HG03571 (cell line): ENCODE measurements at regions not wholly inside any gene's neighbourhood (a gene's known extent, or its start where the extent isn't known, plus 50 kb on each side); places are given as distances from the start of the nearest gene placed in this dataset.
"Not testable (repeated sequence)": the region's sequence is repeated elsewhere in the genome, so short reads cannot be mapped to it uniquely, and the experiment has no call there.

Experiments
- ATAC-seq: cut with Tn5 transposase; IDR thresholded peaks from one replicate; pipeline ENCODE4 v1.9.1; 2021; ENCODE audit not compliant: unreplicated experiment

DNA sequence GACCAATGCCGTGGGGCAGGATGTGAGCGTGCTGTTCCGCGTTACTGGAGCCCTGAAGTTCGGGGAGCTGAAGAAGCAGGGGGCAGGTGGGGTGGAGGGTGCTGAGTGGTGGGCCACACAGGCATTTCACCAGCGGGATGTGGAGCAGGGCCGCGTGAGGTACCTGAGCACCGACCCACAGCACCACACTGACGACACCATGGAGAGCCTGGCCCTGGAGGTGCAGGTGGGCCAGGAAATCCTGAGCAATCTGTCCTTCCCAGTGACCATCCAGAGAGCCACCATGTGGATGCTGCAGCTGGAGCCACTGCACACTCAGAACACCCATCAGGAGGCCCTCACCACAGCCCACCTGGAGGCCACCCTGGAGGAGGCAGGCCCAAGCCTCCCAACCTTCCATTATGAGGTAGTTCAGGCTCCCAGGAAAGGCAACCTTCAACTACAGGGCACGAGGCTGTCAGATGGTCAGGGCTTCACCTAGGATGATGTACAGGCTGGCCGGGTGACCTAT lies 179.6 kb downstream of the TBC1D2B start:
- no peak for ATAC-seq

DNA sequence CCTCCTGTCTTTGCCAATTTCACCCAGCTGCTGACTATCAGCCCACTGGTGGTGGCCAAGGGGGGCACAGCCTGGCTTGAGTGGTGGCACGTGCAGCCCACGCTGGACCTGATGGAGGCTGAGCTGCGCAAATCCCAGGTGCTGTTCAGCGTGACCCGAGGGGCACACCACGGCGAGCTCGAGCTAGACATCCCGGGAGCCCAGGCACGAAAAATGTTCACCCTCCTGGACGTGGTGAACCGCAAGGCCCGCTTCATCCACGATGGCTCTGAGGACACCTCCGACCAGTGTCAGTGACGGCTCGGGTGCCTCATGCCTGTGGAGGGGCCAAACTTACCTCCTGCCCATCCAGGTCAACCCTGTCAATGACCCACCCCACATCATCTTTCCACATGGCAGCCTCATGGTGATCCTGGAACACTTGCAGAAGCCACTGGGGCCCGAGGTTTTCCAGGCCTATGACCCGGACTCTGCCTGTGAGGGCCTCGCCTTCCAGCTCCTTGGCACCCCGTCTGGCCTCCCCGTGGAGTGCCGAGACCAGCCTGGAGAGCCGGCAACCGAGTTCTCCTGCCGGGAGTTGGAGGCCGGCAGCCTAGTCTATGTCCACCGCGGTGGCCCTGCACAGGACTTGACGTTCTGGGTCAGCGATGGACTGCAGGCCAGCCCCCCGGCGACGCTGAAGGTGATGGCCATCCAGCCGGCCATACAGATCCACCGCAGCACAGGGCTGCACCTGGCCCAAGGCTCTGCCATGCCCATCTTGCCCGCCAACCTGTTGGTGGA lies 180.2 kb downstream of the TBC1D2B start:
- not testable (repeated sequence) for ATAC-seq

DNA sequence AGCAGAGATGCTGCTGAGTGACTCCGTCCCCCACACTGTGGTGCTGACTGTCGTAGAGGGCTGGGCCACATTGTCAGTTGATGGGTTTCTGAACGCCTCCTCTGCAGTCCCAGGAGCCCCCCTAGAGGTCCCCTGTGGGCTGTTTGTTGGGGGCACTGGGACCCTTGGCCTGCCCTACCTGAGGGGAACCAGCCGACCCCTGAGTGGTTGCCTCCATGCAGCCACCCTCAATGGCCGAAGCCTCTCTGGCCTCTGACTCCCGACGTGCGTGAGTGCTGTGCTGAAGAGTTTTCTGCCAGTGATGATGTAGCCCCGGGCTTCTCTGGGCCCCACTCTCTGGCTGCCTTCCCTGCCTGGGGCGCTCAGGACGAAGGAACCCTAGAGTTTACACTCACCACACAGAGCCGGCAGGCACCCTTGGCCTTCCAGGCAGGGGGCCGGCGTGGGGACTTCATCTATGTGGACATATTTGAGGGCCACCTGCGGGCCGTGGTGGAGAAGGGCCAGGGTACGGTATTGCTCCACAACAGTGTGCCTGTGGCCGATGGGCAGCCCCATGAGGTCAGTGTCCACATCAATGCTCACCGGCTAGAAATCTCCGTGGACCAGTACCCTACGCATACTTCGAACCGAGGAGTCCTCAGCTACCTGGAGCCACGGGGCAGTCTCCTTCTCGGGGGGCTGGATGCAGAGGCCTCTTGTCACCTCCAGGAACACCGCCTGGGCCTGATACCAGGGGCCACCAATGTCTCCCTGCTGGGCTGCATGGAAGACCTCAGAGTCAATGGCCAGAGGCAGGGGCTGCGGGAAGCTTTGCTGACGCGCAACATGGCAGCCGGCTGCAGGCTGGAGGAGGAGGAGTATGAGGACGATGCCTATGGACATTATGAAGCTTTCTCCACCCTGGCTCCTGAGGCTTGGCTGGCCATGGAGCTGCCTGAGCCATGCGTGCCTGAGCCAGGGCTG lies 181.1 kb downstream of the TBC1D2B start:
- ATAC-seq: not testable (repeated sequence)

DNA sequence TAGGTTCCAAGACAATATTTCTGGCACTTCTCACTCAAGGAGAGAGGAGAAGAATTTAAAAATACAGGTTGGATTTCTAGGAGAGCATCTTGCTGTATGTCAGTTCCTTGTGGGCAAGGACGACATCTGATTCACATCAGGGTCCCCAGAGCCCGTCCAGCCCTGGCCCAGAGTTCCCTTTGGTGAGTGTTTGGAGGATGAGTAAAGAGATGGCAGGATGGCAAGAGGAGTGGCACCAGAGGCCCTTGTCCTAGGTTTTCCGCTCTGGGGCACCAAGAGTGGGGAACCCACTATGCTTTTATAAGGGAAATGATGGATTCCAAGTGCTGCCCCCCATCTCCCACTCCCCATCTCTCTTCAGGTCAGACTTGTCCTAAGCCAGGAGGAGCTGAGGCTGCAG lies 181.8 kb downstream of the TBC1D2B start:
- no peak for ATAC-seq

DNA sequence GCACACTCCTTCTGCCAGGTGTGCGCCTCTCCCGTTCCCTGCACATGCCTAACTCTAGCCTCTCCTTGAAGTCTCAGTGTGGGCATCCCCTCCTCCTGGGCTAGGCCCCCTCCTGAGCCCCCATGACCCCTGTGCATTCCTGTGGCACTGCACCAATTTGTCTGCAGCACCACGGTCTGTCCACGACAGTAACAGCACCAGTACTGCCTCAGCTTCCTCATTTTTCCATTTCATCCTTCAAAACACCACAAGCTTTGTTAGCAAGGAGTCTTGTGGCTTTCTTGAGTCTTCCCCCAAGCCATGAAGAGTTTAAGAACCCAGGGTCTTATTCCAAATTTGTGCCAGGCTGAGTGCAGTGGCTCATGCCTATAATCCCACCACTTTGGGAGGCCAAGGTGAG lies 182.4 kb downstream of the TBC1D2B start:
- ATAC-seq: not testable (repeated sequence)

DNA sequence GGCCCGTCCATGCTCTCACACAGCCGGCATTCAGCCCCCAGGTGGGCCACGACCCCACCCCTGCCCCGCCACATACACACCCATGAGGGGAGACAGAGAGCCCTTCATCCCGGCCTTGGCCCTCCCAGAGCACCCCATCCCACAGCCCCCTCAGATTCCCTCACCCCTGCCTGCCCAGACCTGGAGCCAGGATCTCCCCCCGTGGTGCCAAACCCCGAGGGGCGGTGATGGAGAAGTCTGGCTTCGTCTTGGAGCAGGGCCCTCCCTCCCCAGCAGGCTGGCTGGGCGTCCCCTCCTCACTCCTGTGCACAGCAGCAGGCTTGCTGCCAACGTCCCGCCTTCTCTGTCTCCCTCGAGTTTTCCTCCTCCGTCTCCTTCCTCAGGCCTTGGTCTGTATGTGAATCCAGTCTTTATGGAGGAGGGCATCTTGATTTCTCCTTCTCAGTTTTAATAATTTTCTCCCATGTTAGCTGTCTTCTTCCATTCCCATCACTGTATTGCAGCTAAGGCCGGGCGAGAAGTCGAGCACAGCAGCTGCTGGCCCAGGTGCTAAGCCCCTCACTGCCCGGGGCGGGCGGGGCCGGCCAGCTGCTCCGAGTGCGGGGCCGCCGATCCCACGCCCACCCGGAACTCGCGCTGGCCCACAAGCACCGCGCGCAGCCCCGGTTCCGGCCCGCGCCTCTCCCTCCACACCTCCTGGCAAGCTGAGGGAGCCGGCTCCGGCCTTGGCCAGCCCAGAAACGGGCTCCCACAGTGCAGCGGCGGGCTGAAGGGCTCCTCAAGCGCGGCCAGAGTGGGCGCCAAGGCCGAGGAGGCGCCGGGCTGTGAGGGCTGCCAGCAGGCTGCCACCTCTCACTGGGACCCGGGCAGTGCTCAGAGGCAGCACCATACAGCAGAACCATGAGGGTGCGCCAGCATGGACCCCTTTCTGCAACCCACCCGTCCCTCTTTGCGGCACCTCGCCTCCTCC lies 183.6 kb downstream of the TBC1D2B start:
- ATAC-seq: not testable (repeated sequence)

DNA sequence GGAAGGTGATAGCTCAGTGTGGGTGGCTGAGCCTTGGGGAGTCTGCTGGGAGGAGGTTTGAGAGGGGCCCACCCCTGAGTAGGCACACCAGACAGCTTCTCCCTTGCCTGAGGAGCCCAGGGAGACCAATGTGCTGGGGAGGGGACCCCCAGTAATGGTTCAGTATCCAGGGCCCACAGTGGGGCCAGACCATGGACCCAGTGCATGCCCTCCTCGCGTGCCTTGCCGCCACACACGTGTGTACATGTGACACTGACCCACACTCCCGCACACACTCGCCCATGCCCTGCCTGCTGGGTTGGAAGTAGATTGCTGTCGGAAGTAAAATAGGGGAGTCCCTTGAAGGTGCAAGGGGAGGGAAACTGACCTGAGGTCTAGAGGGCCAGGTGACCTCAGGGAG lies 184.3 kb downstream of the TBC1D2B start:
- ATAC-seq: not testable (repeated sequence)

DNA sequence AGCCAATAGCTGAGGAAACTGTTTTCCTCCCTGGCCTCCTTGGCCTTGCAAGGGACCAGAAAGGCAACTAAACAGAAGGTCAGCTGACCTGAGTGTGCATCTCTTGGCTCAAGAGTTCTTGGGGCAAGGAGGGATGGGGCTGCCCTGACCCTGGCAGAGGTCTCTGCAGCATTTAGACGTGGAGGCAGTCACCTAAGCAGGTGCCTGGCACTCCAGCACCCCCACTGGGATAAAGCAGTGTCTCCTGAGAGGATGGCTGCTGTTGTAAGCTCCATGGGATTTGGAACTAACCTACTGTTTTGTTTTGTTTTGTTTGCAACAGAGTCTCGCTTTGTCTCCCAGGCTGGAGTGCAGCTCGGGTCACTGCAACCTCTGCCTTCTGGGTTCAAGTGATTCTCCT lies 185.2 kb downstream of the TBC1D2B start:
- ATAC-seq: no peak

DNA sequence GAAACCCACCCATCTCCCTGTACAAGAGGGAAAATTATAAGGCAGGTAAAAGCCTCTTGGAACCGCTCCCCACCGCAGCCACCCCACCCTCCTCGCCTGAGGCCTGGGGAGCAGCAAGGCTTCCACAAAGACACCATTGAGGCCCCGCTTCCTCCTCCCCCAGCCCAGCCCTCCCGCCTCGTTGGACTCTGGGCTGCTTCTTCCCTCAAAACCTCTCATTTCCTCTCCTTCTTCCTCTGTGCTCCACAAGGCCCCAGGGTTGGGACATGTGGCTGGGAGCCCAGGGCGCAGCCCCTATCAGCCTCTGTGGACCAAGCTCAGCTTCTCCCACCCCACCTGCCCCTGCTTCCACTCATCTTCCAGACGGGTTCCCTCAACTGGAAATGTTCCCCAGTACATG lies 185.6 kb downstream of the TBC1D2B start:
- not testable (repeated sequence) for ATAC-seq

DNA sequence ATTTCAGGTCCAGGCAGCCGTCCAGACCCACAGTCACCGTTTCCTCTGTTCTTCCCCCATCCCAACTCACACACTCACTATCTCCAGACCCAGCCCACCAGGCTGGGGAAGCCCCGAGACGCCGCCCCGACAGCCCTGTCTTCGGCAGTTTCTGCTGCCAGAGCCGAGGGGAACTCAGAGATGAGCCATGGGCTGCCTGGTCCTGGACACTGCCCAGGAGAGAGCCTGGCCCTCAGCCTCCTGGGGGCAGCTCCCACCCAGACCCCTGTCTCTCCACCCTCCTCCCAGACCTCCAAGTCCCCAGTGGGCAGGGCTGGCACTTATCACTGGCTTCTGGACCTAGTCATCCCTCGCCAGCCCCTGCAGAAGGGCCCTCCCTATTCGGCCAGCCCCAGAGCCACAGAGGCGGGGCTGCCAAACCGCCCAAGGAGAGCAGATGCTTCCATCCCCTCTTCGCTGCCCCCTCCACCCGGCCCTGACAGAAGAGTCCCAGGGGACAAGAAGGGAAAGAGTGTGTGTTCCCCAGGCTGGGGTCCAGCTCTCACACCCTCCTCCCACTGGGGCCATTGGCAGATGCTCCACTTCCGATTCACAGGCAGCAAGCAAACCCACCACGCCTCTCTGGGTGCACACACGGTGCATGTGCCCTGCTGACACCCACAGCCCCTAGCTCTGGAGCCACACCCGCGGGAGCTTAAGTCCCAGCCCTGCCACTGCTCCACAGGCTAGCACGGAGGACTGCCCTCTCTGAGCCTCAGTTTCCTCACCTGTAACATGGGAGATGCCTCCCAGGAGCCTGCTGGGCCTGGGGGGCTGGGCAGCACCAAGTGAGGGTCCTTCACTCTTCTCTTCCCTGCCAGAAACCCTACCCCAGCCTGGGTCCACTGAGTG lies 186.4 kb downstream of the TBC1D2B start:
- ATAC-seq: peak; percentile 50

DNA sequence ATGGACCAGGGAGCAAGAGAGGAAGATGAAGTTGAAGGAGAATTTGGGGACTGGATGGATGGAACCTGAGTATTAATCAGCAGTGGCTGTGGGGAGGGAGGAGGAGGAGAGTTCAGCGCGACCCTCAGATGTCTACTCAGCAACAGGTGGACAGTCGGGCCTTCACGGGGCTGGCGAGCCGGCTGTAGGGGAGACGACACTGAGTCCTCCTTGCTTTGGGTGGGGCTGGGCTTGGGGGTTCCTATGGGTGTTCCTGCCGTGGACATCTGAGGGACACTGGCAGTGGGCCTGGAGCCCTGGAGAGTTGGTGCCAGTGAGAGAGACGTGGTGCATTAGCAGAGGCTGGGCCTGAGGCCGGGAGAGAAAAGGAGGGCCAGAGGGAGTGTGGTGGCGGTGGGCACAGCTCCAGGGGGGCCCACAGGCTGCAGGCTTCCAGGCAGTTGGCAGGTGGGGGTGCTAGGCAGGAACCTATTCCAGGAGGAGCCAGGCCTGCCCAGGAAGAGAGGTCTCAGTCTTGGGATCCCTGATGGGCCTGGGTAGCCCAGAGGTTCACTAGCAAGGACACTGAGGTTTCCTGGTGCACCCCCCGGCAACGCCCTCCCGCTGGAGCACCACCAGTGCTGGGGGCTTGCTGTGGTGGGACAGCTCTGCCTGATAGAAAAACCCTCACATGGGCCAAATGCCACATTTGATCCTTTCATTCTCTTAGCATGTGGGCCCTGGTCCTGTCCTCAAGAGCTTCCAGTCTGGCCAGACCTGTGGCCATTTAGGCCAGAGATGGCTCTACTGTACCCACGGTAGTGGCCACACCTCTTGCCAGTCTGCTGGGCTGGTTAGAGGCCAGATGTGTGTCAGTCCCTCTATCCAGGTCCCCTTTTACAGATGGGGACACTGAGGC lies 187.4 kb downstream of the TBC1D2B start:
- not testable (repeated sequence) for ATAC-seq

DNA sequence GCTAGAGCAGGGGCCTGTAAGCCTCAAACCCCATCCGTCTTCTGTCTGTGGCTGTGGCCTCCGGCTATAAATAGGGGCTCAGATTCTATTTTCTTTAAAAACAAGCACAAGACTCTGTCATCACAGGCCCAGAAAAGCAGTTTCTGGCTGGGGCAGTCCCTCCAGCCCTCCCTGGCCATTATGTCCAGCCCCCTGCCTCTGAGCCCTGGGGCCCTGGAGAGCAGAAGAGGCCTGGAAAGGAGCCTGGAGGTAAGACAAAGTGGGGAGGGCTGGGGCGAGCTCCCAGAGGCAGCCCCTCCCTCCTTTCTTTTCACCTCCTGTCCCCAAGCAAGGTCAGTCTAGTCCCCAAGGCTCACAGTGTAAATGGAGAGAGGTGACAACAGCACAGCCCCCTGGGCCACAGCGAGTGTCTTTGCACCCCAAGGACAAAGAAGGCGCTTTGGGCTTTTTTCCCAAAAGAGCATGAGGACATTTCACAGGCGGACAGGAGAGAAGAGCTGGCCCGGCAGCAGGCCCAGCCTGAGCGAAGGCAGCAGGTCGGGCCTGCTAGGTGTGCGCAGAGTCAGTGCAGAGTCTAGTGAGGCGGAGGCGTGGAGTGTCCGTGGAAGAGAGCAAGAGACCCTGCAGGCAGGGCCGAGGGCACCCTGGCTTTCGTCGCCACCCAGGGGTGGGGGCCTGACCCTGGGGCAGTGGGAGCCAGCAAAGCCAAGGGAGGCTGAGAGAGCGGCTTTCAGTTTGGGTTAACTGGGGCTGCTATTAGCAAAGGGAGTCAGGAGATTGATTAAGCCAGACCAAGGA lies 188.3 kb downstream of the TBC1D2B start:
- ATAC-seq: no peak

DNA sequence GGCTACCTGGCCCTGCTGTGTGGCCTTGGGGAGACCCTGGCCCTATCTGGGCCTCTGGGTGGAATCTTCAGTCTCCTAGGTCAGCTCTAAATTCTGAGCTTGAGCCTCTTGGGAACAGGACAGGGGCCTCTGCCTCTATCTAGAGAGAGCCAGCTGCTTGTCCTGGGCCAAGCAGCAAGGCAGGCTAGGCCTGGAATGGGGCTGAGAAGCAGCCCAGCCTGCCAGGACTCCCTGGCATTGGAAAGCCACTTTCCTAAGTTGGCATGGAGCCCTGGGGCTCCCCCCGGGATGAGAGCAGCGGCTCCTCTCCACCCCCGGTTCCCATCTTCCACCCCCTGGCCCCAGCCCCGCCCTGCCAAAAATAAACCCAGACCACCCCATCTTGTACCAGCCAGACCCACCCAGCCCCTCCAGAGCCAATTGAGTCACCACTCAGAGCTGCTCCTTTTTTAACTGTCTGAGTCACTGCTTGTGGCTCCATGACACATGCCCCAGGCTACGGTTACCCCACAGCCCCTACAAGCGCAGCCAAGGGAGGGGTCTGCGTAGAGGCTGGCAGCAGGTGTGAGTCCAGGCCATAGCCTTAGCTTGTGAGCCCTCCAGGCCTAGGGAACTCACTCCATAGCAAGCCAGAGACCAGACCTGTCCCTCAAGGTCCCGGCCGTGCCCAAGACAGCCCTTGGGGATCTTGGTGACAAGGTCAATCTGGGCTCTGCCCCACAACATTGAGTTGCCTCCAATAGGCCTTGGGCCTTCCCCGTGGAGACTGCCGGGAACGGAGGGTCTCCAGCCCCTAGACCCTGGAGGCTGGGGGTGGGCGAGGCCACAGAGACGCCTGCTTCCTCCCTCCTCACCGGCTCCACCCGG lies 189.7 kb downstream of the TBC1D2B start:
- not testable (repeated sequence) for ATAC-seq

DNA sequence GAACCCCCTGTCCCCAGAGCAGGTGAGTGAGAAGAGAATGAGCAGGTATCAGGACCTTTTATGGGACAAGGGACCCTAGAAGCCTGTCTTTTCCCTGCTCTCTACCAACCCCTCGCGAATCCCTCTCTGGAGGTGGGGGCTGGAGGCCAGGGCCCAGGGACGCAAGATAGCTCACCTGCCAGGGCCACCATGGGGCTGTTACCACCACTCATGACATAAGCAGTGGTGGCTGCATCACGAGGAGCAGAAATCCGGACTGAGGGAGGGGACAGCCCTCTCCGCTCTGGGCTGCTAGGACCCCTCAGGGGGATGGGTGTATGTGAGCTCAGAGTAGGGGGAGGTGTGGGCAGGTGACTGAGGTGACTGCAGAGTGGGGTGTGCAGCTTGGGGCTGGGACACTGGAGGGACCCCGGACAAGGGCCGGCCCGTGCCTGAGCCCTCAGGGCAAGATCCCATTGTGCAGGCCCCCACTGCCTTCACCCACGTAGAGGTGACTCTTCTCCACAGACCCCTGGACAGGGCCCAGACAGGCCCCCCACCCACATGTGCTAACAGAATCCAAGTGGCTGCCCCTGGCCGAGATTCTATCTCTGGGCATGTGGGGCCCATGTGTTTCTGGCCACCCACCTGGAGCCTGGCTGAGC lies 190.6 kb downstream of the TBC1D2B start:
- no peak for ATAC-seq

DNA sequence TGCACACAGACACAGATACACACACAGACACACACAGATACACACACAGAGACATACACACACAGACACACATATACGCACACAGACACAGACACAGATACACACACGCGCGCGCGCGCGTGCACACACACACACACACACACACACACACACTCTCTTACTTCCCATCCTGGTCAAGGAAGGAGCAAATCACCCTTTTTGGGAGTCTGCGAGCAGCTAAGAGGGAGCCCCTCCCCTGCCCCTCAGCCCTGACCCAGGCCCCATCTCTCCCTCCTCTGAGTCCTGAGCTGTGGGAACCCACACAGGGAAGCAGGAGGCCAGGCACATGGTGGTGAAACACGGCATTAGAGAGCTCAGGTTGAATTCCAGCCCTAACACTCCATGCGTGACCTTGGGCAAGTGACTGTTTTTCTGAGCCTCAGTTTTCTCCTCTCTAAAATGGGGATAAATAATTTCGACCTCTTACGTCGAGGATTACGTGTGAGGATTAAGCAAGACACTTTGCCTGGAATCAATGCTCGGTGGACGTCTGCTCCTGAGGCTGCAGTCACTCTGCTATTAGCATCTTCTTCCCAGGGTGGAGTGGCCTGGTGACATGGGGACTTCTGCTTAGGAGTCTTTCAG lies 191.5 kb downstream of the TBC1D2B start:
- ATAC-seq: not testable (repeated sequence)

DNA sequence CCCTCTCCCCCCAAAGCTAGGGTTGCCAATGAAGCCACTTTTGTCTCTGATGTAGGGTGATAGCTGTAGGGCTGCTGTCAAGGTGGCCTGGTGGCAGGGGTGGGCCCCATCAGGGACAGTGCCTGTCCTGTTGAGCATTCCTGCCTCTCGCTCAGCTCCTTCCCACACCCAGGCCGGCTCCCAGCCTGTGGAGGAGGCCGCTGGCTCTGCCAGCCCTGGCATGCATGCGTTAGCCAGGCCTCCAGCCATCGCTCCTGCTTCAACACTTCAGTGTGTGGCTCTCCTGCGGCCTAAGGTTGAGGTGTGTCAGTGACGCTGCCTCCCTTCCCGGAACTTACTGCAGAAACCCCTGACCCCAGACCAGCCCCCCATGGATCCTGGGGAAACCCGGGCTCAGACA lies 194.5 kb downstream of the TBC1D2B start:
- not testable (repeated sequence) for ATAC-seq
